ENCODE measurements at regions not wholly inside any gene's neighbourhood (a gene's known extent, or its start where the extent isn't known, plus 50 kb on each side); places are given as distances from the start of the nearest gene placed in this dataset.
"Not testable (repeated sequence)": the region's sequence is repeated elsewhere in the genome, so short reads cannot be mapped to it uniquely, and the experiment has no call there.

- H3K27me3 Mint-ChIP-seq (ENCODE audit: low read depth): no peaks in the 10 kb centered on the region
- H3K36me3 Mint-ChIP-seq: no peaks in the 10 kb centered on the region
- H3K4me3 Mint-ChIP-seq: no peak overlapping the region
- DNase-seq (ENCODE audit: low spot score in 2 of 2, unreplicated experiment in 2 of 2): no peak
- peaks cover 14% of the 10 kb centered on the region for H3K4me1 Mint-ChIP-seq
- no peak overlapping the region for H3K27ac Mint-ChIP-seq
- TF ChIP-seq CTCF (IDR thresholded peaks at IDR 0.05; ENCODE audit: unreplicated experiment): no peak
- peaks cover 16% of the 10 kb centered on the region for H3K9me3 Mint-ChIP-seq
Observed at GRCh38 chr16:59540621-59541020, 806.5 kb upstream of the GOT2 start.

- no peak for DNase-seq (ENCODE audit: low spot score in 2 of 2, unreplicated experiment in 2 of 2)
- peaks cover 22% of the 10 kb centered on the region for H3K9me3 Mint-ChIP-seq
- no peaks in the 10 kb centered on the region for H3K27me3 Mint-ChIP-seq (ENCODE audit: low read depth)
Observed at GRCh38 chr16:59535298-59535697, 801.2 kb upstream of the GOT2 start.

GRCh38 chr16:59527206-59527997 lies 793.3 kb upstream of the GOT2 start:
- H3K36me3 Mint-ChIP-seq: no peaks in the 10 kb centered on the region
- H3K4me1 Mint-ChIP-seq: peaks cover 12% of the 10 kb centered on the region
- no peak overlapping the region for H3K4me3 Mint-ChIP-seq
- H3K27me3 Mint-ChIP-seq (ENCODE audit: low read depth): no peaks in the 10 kb centered on the region
- no peaks in the 10 kb centered on the region for H3K9me3 Mint-ChIP-seq
- no peak overlapping the region for H3K27ac Mint-ChIP-seq
- no peak for TF ChIP-seq CTCF (IDR thresholded peaks at IDR 0.05; ENCODE audit: unreplicated experiment)
- DNase-seq (ENCODE audit: low spot score in 2 of 2, unreplicated experiment in 2 of 2): no peak

More at GRCh38 chr16:59535298-59535697, 801.2 kb upstream of the GOT2 start:
- Mint-ChIP-seq H3K4me1 (peaks cover 21% of the 10 kb centered on the region), H3K36me3 (peaks cover 2% of the 10 kb centered on the region), H3K27ac (peak overlapping the region; percentile 33), H3K4me3 (no peak overlapping the region)
- TF ChIP-seq CTCF (IDR thresholded peaks at IDR 0.05; ENCODE audit: unreplicated experiment): no peak

- H3K36me3 Mint-ChIP-seq: no peaks in the 10 kb centered on the region
- no peak for TF ChIP-seq CTCF (IDR thresholded peaks at IDR 0.05; ENCODE audit: unreplicated experiment)
- no peak for DNase-seq (ENCODE audit: low spot score in 2 of 2, unreplicated experiment in 2 of 2)
- H3K27ac Mint-ChIP-seq: no peak overlapping the region
- no peaks in the 10 kb centered on the region for H3K27me3 Mint-ChIP-seq (ENCODE audit: low read depth)
- H3K4me3 Mint-ChIP-seq: no peak overlapping the region
- peaks cover under 1% of the 10 kb centered on the region for H3K9me3 Mint-ChIP-seq
- H3K4me1 Mint-ChIP-seq: peaks cover 9% of the 10 kb centered on the region
Observed at GRCh38 chr16:59522826-59523225, 788.7 kb upstream of the GOT2 start.

- DNase-seq (ENCODE audit: low spot score in 2 of 2, unreplicated experiment in 2 of 2); H3K4me1 Mint-ChIP-seq; H3K27me3 Mint-ChIP-seq (ENCODE audit: low read depth); H3K36me3 Mint-ChIP-seq; H3K4me3 Mint-ChIP-seq; H3K27ac Mint-ChIP-seq: not testable (repeated sequence)
- H3K9me3 Mint-ChIP-seq: peaks cover 33% of the 10 kb centered on the region
Observed at GRCh38 chr16:59518721-59519120, 784.6 kb upstream of the GOT2 start.

GRCh38 chr16:59514651-59515050 lies 780.5 kb upstream of the GOT2 start:
- no peak for DNase-seq (ENCODE audit: low spot score in 2 of 2, unreplicated experiment in 2 of 2)
- no peaks in the 10 kb centered on the region for H3K36me3 Mint-ChIP-seq

More at GRCh38 chr16:59514651-59515050, 780.5 kb upstream of the GOT2 start:
- no peak for TF ChIP-seq CTCF (IDR thresholded peaks at IDR 0.05; ENCODE audit: unreplicated experiment)
- H3K9me3 Mint-ChIP-seq: peaks cover 43% of the 10 kb centered on the region
- H3K27me3 Mint-ChIP-seq (ENCODE audit: low read depth): no peaks in the 10 kb centered on the region
- H3K4me1 Mint-ChIP-seq: no peaks in the 10 kb centered on the region
- H3K4me3 Mint-ChIP-seq: no peak overlapping the region
- H3K27ac Mint-ChIP-seq: no peak overlapping the region
